Endothelial cell of umbilical vein (primary cell): ENCODE measurements at regions not wholly inside any gene's neighbourhood (a gene's known extent, or its start where the extent isn't known, plus 50 kb on each side); places are given as distances from the start of the nearest gene placed in this dataset.

ENCODE experiments used
- CTCF ChIP-seq, 2 donors: IDR thresholded peaks; 1 replicate in 1 of 2; 2 replicates in 1 of 2; pipeline ENCODE4 v1.5.1; 2011; ENCODE audit warnings: low read length in 2 of 2, mild to moderate bottlenecking in 2 of 2, moderate library complexity in 2 of 2, control low read depth in 1 of 2, inconsistent platforms in 1 of 2, low read depth in 1 of 2; ENCODE audit not compliant: insufficient read depth in 1 of 2; ENCODE audit errors: extremely low read depth in 1 of 2
- EZH2 ChIP-seq: IDR thresholded peaks from 2 replicates; pipeline ENCODE4 v1.6.1; 2012; ENCODE audit warnings: borderline replicate concordance, low read depth, mild to moderate bottlenecking, moderate library complexity, low read length, inconsistent platforms; ENCODE audit not compliant: severe bottlenecking
- JUN ChIP-seq: IDR thresholded peaks from 2 replicates; pipeline ENCODE4 v1.6.1; 2011; ENCODE audit warnings: borderline replicate concordance, low read depth; ENCODE audit not compliant: insufficient read length, insufficient read depth
- MAX ChIP-seq: IDR thresholded peaks from 2 replicates; pipeline ENCODE4 v1.6.1; 2011; ENCODE audit not compliant: insufficient read depth, insufficient read length
- POLR2A ChIP-seq: IDR thresholded peaks from 2 replicates; pipeline ENCODE4 v1.6.1; 2012; ENCODE audit warnings: low read depth, mild to moderate bottlenecking, control low read depth, low read length
- POLR2AphosphoS5 ChIP-seq: IDR thresholded peaks from 2 replicates; pipeline ENCODE4 v1.6.1; 2012; ENCODE audit warnings: low read depth, mild to moderate bottlenecking, control low read depth, low read length, moderate library complexity; ENCODE audit not compliant: insufficient read depth

- TF ChIP-seq CTCF (IDR thresholded peaks at IDR 0.05; ENCODE audit: extremely low read depth in 1 of 2, insufficient read depth in 1 of 2, low read depth in 1 of 2, low read length in 2 of 2) (no peak), EZH2 (no peak), POLR2A (no peak), MAX (no peak), POLR2AphosphoS5 (no peak), JUN (no peak)
These were observed 203.7 kb upstream of the NUDT4 start for GRCh38 chr12:93174048-93174447.
